PC-9 (cell line): ENCODE measurements at regions not wholly inside any gene's neighbourhood (a gene's known extent, or its start where the extent isn't known, plus 50 kb on each side); places are given as distances from the start of the nearest gene placed in this dataset.

Source experiments
- CTCF ChIP-seq: fragments of 200-600 bp; sonication (generic); conservative IDR thresholded peaks from 2 replicates; pipeline ENCODE4 v1.6.1; 2017; ENCODE audit warnings: mixed run types, antibody characterized with exemption, mild to moderate bottlenecking, moderate library complexity
- EZH2 ChIP-seq: fragments of 200-600 bp; sonication (generic); IDR thresholded peaks from 2 replicates; pipeline ENCODE4 v1.8.0; 2017; ENCODE audit warnings: antibody characterized with exemption, low read depth

- TF ChIP-seq EZH2 (no peak), CTCF (no peak)
These were observed 120.3 kb upstream of the MYL2 start for GRCh38 chr12:111040690-111041089.
